HG02798 (cell line): ENCODE measurements at regions not wholly inside any gene's neighbourhood (a gene's known extent, or its start where the extent isn't known, plus 50 kb on each side); places are given as distances from the start of the nearest gene placed in this dataset.

ENCODE experiments used
- ATAC-seq: cut with Tn5 transposase; IDR thresholded peaks from one replicate; pipeline ENCODE4 v1.9.1; 2021; ENCODE audit warnings: mild to moderate bottlenecking; ENCODE audit not compliant: unreplicated experiment, poor library complexity

DNA sequence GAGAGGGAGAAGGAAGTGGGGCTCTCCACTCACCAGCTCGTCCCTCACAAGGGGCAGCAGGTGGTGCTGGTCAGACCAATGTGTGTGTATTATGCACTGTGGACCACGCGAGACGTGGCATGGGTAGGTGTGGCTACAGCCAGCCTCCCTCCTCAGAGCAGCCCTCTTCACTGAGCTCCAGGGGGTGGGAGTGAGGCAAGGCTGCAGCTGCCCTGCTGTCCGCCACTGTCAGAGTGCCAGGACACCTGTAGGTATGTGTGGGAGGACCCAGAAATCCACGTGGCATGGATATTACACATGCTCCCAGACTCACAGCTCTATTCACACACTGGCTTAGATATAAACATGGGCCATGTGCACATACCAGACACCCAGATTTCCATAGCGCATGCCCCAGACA is 90.3 kb downstream of the VEGFA start:
- ATAC-seq: no peak

DNA sequence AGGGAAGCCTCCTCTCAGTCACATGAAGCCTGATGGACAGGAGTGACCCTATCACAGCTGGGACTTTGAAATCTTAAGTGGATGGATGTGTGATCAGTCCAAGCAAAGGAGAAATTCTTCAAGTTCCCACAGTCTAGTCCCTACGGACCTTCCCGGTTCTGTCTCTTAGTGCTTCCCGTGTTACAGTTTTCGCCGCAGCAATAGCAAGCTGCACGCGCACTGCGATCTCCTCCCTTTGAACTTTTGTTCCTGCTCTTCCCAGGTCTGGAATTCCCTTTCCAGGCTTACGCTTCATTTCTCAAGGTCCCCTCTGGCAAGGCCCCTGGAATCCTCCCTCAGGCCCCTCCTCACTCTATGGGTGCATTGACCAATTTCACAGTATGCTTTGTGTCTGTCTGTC is 89.2 kb downstream of the VEGFA start:
- no peak for ATAC-seq

DNA sequence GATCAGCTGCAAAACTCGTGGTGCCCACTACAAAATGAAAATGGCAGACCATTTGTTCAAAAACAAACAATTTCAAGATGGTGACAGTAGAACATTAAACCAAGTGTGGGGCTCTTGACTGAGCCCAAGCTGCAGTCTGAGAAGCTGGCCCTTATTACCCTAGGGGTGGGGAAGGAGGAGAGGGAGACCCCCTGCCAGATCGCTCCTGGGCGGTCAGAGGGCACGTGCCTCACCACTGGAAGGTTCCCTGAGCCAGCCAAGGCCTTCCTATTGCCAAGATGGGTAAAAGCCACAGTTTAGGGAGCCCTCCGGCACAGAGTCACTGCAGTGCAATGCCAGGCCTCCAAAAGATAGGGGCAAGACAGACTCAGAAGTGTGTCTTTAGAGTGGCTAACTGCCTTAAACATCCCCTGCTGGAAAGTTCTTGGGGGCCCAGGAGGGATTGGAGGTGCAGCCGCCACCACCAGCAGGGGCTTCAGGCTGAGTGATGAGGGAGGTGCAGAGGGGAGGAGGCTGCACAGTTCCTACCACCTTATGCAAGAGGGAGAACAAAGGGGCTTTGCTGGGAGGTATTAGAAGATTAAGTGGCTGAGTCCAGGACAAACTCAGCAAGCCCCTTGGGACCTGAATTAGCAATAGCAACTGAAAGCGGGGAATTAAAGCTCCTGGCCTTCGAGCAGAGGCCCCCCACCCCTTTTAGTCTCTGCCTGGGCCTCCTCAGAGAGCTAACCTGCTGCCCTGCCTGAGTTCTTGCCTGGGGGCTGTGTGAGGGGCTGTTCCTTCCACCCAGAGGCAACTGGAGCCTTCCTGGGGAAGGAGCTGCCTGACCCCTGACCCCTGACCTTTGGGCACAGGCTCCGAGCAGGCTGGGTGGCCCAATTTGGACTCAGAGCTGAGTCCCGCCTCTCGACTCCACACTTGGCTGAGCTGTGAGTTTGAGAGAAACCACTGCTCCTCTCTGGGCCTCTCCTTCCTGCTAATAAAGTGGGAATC is 88.4 kb downstream of the VEGFA start:
- no peak for ATAC-seq

DNA sequence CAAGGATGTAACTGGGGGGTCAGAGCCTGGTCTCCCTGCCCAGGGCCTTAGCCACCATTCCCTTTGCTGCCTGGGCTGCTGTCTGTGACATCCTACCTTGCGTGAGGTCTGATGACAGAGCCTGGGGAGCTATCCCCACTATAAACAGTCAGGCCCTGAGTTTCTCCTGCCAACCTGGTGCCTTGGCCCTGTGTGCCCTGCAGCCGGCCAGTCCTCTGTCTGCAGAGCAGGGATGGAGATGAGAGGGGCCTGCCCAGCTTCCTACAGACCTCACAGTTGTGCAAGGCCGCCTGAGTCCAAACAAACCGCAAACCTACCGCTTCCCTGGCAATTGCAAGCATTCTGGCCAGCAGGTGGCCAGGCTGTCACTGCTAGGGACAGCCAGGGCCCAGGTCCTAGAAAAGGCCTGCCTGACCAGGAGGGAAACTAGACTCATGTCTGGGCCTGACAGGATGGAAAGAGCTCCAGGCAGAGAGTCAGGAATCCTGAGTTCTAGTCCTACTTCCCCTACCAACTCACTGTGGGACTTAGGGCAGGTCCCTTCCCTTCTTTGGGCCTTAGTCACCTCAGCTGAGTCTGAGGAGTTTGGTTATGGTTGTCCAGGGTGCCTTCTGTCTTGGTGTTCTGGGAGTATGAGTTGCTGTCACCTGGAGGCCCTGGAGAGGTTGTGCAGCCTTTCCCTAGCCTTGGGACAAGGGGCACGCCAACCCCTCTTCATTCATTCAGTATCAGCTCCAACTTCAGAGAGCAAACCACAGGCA is 86.2 kb downstream of the VEGFA start:
- ATAC-seq: no peak

DNA sequence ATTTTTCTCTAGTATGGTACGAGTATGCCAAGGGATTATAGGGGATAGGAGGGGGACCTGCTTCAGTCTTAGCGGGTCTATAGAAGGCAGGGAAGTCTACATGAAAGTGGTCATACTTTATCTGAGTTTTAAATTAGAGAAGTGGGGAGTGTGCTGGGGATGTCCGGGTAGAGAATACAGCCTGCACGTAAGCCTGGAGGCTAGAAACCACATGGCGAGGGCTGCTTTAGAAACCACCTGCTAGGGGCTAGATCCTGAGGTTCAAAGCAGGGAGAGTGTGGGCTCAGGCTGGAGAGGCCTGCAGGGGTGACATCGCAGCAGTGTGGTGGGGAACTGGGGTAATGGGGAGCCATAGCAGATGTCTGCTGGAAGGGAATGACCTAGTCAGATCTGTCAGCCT is 85.2 kb downstream of the VEGFA start:
- no peak for ATAC-seq

DNA sequence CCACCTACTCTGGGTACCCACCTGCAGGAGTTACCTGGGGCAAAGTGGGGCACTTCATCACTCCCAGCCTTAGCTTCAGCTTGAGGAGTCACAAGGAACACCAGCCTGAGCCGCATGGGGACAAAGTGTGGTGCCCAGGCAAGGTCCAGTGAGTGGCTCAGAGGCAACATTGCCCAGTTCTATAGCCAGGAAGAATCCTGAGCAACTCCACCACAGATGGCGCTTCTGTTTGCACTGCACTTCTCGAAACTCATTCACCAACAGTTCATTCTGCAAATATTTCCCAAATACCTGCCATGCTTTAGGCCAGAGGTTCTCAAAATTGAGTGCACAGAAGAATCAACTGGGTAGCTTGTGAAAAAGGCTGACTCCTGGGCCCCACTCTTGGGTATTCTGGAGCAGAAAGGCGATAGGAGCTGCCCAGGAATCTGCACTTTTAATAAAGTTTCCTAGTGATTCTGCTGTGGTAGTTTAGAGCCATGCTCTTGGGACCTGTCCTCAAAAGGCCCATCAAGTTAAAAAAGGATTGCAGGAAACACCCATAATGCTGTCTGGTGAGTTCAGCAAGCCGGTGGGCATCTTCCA is 83.1 kb downstream of the VEGFA start:
- ATAC-seq: no peak

DNA sequence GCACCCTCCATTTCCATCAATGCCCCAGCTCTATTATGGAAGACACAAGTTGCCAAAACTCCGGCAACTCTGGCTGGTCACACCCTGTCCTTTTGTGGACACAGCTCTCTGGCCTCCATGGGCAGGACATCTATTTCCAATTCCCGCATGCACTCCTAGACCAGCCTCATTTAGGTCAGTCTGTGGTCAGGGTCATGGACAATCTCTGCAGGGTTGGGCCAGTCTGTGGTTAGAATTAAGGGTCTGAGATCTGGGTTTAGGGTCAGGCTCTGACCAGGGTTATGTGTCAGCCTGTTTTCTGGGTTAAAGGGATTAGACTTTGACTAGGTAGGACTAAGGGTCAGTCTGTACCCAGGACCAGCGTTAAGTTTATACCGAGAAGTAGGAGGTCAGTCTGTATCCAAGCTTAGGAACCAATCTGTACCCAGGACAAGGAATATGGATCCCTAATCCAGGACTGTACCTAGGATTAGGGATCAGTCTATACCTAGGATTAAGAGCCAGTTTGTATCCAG is 82.4 kb downstream of the VEGFA start:
- ATAC-seq: no peak

DNA sequence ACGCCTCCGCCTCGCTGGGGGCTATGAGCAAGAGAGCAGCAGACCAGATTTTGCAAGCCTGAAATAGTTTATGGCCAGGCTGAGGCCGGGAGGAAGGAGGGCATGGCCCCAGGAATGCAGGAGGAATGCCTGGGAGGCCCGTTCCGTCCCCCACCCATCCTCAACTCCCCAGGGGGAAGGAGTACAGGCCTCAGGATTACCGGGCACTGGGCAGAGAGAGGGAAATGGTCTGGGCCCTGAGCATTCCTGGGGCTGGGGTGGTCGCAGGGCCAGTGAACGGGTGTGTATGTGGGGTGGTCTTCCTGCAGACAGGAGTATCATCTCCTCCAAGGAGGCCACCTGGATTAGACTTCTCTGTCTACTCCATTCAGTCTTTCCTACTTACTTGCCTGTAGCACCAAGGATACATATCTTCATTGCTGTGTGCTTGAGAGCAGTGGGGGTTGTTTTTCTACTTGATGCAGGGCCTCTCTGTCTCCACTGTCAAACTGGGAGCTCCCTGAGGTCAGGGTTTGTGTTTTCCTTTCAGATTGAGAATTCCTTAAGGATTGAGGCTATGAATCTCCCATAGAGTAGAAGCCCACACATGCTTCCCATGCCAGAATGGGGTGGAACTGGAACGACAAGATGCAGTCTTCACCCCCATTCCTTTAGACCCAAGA is 81.3 kb downstream of the VEGFA start:
- no peak for ATAC-seq

DNA sequence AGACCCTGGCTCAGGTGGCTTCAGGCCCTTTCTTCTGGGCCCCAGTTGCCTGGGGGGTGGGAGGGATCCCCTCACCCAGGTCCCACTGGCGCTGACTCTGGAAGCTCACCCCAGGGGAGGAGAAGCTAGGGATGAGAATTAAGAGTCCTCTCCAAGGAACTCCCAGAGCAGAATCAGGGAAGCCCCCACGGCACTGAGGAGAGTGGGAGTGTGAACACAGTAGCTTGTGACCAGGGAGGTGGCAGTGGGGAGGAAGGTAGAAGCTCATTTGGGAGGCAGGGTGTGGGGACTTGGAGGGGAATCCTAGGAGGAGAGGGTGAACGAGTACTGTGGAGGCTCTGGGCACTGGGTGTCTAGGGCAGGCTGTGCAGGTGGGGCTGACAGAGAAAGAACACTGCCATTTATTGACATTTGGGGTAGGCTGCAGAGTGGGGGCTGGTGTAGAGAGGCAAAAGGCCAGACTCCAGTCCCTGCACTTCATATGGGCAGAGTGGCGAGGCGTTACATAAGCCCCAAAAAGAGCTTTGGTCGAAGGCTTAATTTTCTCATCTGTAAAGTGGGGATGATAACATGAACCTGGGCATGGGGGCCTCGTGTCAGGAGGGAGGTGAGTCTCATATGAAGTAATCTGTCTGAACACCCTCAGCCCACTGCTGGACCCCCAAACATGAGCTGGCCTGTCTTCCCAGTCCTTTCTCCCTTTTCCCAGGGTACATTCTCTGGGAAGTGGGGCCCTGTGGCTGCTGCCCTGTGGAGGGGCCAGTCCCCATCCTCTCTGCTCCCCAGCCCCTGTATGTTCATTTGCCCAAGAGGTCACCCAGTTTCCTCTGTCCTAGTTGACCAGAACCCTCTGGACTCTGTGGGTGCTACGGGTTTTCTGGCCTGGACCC is 80.5 kb downstream of the VEGFA start:
- no peak for ATAC-seq

DNA sequence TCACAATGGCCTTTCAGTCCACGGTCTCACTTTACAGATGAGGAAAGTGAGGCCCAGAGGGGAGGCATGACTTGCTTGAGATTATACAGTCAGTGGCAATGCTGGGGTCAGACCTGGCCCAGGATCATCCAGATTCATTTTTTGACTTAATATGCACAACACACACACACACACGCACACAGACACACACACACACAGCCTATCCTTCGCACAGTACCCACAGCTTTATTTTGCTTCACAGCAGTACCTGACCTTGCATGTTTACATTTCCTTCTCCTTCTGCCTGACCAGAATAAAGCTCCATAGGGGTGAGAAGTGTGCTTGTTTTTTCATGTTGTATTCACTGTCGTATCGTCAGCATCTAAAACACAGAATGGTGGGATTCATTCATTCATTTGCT is 79.8 kb downstream of the VEGFA start:
- no peak for ATAC-seq

DNA sequence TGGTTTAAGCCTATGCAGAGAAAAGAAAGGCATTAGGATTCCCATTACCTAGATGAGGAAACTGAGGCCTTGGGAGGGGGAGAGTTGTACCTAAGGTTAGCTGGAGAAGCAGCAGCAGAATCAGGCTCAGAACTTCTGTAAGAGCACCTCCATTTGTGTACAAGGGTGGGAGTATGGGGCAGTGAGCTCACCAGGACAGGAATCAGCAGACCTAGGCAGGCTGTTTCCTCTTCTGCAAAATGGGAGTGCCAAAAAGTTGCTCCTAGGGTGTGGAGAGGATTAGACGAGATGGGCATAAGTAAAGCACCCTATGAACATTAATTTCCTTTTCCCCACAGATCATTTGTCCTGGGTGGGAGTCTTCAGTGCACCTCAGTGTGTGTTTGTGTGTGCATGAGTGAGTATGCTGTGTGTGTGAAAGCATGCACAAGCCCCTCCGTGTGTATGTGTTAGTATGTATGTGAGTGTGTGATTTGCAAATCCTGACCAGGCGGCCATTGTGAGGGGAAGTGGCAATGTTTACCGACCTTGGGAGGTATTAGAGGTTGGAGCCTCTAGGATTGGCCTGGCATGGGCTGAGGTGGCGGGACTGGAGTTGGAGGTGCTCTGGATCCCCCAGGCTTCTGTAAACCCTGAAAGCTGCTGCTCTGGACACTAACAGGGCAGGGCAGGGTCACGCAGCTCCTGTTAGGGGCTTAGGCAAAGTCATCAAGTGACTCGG is 78.8 kb downstream of the VEGFA start:
- ATAC-seq: no peak

DNA sequence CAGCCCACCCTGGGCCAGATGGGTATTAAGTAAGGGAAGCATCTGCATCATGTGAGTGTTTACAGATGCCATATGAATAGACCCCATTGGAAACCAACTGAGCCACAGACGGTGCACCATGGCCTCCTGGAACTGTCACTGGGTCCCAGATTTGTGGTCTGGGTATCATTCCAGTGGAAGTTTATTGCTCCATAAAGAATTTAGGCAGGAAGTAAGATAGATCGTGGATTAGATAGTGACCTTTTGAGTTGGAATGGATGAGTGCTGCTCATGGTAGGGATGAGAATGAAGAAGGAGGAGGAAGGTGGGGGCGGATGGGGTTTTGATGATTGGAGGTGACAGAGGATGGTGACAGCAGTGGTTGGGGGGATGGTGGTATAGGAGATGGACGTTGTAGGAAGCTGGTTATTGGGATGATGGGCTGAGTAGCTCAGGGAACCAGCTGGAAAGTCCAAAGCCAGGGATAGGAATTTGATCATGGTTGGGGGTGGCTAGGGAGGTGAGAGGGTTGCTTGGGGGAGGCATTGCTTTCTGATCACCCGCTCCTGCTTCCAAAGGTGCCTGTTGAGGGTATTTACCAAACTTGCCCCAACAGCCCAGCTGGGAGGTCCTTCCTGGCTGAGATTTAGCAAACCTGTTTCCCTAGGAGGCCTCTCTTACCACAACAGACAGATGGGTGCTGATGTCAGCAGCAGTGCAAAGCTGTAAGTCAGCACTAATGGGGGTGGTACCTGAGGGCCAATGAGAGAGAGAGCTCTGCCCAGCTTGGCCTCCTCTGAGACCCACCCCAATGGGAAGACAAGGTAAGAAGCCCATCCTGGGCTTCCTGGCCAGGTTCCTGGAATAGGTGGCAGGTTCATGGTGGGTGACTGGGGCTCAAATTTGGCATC is 78.0 kb downstream of the VEGFA start:
- no peak for ATAC-seq

DNA sequence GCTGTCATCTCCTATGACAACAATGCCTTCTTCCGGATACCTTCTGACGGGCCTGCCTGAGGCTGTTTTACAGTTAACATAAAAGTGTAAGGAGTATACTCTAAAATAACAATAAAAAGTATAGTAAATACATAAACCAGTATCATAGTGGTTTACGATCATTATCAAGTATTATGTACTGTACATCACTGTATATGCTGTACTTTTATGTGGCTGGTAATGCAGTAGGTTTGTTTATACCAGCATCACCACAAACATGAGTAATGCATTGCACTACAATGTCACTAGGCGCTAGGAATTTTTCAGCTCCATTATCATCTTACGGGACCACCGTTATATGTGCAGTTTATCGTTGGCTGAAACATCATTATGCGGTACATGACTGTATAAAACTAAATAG is 76.5 kb downstream of the VEGFA start:
- no peak for ATAC-seq

DNA sequence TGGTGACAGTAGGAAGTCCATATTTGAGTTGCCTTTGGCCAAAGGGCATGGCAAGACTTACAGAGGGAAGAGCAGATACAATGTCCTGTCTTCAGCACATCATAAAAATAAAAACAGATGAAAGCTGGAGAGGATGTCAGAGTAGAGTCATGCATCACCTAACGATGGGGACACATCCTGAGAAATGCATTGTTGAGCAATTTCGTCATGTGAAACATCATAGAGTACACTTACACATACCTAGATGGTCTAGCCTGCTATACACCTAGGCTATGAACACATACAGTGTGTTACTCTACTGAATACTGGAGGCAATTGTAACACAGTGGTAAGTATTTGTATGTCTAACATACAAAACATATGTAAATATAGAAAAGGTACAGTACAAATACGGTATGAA is 75.6 kb downstream of the VEGFA start:
- ATAC-seq: no peak

DNA sequence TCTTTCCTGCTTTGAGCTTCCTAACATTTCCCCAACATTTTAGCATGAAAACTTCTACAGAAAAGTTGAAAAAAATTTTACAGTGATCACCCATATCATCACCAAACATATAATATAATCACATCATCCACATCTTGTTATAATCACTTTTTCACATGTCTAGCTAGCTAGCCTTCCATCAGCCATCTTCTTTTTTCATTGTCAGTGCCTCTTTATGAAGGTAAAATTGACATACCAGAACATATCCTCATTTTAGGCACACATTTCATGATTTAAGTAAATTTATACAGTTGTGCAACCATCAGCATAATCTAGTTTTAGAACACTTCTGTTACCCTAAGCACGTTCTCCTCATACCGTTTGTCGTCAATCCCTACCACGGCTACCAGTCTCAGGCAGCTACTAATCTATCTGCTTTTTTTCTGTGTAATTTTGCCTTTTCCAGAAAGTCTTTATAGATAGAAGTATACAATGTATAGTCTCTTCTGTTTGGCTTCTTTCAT is 73.7 kb downstream of the VEGFA start:
- ATAC-seq: no peak

DNA sequence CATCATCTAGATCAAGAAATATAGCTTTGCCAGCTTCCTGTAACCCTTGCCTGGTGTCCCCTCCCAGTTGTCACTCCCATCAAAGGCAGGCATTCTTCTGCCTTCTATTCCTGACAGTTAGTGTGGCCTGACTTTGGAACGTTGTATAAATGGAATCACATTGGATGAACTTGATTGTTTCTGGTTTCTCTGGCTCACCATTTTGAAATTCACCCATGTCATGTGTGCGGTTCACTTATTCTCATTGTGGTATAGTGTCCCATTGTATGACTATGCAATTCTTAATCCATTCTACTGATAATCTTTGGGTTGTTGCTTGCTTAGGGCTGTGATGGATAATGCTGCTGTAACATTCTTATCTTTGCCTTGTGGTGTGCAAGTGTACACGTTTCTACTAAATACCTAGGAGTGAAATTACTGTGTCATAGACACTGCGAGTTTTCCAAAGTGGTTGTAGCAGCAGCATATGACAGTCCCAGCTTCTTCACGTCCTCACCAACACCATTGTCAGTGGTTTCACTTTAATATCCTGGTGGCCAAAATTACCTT is 73.2 kb downstream of the VEGFA start:
- no peak for ATAC-seq

DNA sequence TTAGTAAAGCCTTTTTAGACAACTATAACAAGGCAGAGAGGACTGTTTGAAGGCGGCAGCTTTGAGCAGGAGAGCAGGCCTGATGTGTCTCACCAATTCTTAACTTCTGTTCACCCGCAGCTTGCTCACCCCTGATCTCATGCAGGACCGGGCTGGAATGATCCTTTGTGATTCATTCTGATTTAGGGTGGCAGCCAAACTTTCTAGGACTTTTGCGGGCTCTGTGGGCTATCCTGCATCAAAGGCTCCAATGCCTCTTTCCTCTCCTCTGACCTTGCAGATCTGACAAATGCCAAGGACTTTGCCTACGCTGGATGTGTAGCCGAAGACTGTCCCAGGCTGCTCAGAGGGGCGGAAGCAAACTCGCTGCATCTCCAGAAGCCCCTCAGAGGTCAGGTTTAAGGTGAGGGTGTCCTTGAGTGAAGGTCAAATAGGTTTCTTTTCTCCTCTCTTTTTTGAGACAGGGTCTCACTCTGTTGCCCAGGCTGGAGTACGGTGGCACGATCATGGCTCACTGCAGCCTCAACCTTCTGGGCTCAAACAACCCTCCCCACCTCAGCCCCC is 72.3 kb downstream of the VEGFA start:
- ATAC-seq: no peak
